HCT116 (cell line): ENCODE measurements at regions not wholly inside any gene's neighbourhood (a gene's known extent, or its start where the extent isn't known, plus 50 kb on each side); places are given as distances from the start of the nearest gene placed in this dataset.

ENCODE experiments used
- ATAC-seq: fragments of 200-7000 bp; cut with Tn5 transposase; 2 replicates; pipeline ENCODE4 v1.9.1; 2020; ENCODE audit warnings: mild to moderate bottlenecking, moderate library complexity
- BruUV-seq: library from RNA; stranded (reverse); fragments of 400-500 nt; replicated peaks from 2 replicates; lab custom pipeline; 2021; lab: Mats Ljungman, UMichigan
- CTCF ChIA-PET: fragments of 300-600 bp; sonication (Branson Sonifier 250); formaldehyde crosslinking; loops from one replicate; lab custom pipeline; 2021; ENCODE audit warnings: antibody characterized with exemption; lab: Charles Lee
- POLR2A ChIA-PET: fragments of 300-600, 350-600 bp; sonication (Branson Sonifier 250); formaldehyde crosslinking; loops from one replicate; lab custom pipeline; 2021; ENCODE audit warnings: antibody characterized with exemption; lab: Charles Lee
- RAD21 ChIA-PET, 2 experiments: fragments of 300-600 bp; sonication (Branson Sonifier 250); formaldehyde crosslinking; loops; one replicate each; lab custom pipeline; 2023; ENCODE audit warnings: low total read pairs in 2 of 2; ENCODE audit not compliant: uncharacterized antibody in 2 of 2, unreplicated experiment in 2 of 2, low non-redundant PET in 1 of 2; lab: Charles Lee
- DNase-seq: peaks from one replicate; pipeline ENCODE4 v3.0.0-alpha.2; 2010; ENCODE audit warnings: low read depth, low spot score
- H2AFZ ChIP-seq: fragments of 200-600 bp; shearing (Covaris generic), sonication (generic); 2 replicates; pipeline ENCODE4 v1.6.1; 2017; ENCODE audit warnings: low read depth, mixed run types, mixed read lengths, antibody characterized with exemption, low read length; ENCODE audit not compliant: poor library complexity, severe bottlenecking
- H3K27ac ChIP-seq: 2 replicates; pipeline ENCODE4 v1.5.1; 2012; ENCODE audit warnings: low read depth, low read length
- H3K27me3 ChIP-seq: fragments of 200-600 bp; sonication (generic); 2 replicates; pipeline ENCODE4 v1.6.1; 2016; ENCODE audit warnings: mixed run types, low read length, mixed read lengths; ENCODE audit not compliant: insufficient read depth
- H3K36me3 ChIP-seq, 2 experiments: fragments of 200-500 bp in 1 of 2; fragments of 200-600 bp in 1 of 2; sonication (Bioruptor generic) in 1 of 2; sonication (generic) in 1 of 2; 2 replicates each; pipeline versions ENCODE4 v1.5.1 to v1.6.1; 2014 to 2016; ENCODE audit warnings: low read length in 2 of 2, inconsistent platforms in 1 of 2, mixed read lengths in 1 of 2, mixed run types in 1 of 2; ENCODE audit not compliant: insufficient read depth in 2 of 2, control insufficient read depth in 1 of 2
- H3K4me1 ChIP-seq, 2 experiments: fragments of 200-600 bp in 1 of 2; sonication (generic) in 1 of 2; 2 replicates each; pipeline versions ENCODE4 v1.5.1 to v1.6.1; 2012 to 2017; ENCODE audit warnings: low read length in 2 of 2, inconsistent platforms in 1 of 2, mild to moderate bottlenecking in 1 of 2, mixed read lengths in 1 of 2, mixed run types in 1 of 2, moderate library complexity in 1 of 2; ENCODE audit not compliant: insufficient read depth in 2 of 2, control insufficient read depth in 1 of 2
- H3K4me2 ChIP-seq: fragments of 200-600 bp; sonication (generic); 2 replicates; pipeline ENCODE4 v1.6.1; 2017; ENCODE audit warnings: mixed run types, low read length, mixed read lengths
- H3K4me3 ChIP-seq, 2 experiments: fragments of 200-600 bp in 1 of 2; sonication (generic) in 1 of 2; replicated peaks in 1 of 2; 2 replicates each; pipeline ENCODE4 v1.5.1; 2011 to 2016; ENCODE audit warnings: low read length in 2 of 2, control low read depth in 1 of 2, low read depth in 1 of 2, mild to moderate bottlenecking in 1 of 2, mixed read lengths in 1 of 2, mixed run types in 1 of 2
- H3K79me2 ChIP-seq: fragments of 200-600 bp; sonication (generic); 2 replicates; pipeline ENCODE4 v1.6.1; 2017; ENCODE audit warnings: mild to moderate bottlenecking, mixed run types, low read length, moderate library complexity, mixed read lengths; ENCODE audit not compliant: insufficient read depth
- H3K9ac ChIP-seq: fragments of 200-600 bp; sonication (generic); 2 replicates; pipeline ENCODE4 v1.6.1; 2016; ENCODE audit warnings: low read length, mixed read lengths
- H3K9me2 ChIP-seq: fragments of 200-600 bp; sonication (generic), shearing (Covaris generic); 2 replicates; pipeline ENCODE4 v1.6.1; 2017; ENCODE audit warnings: mixed run types, mild to moderate bottlenecking, moderate library complexity; ENCODE audit not compliant: insufficient read depth
- H3K9me3 ChIP-seq, 2 experiments: fragments of 200-500 bp in 1 of 2; fragments of 200-600 bp in 1 of 2; sonication (Bioruptor generic) in 1 of 2; sonication (generic) in 1 of 2; 2 replicates each; pipeline ENCODE4 v1.6.1; 2014 to 2017; ENCODE audit warnings: low read length in 2 of 2, mixed read lengths in 2 of 2, inconsistent platforms in 1 of 2, low read depth in 1 of 2, mild to moderate bottlenecking in 1 of 2, mixed run types in 1 of 2, moderate library complexity in 1 of 2; ENCODE audit not compliant: control insufficient read depth in 1 of 2, insufficient read depth in 1 of 2
- H4K20me1 ChIP-seq: fragments of 200-600 bp; sonication (generic), shearing (Covaris generic); 2 replicates; pipeline ENCODE4 v1.6.1; 2017; ENCODE audit warnings: mixed run types, mild to moderate bottlenecking, moderate library complexity; ENCODE audit not compliant: insufficient read depth
- ATF3 ChIP-seq: IDR thresholded peaks from 2 replicates; pipeline ENCODE4 v1.6.1; 2012
- CEBPB ChIP-seq: IDR thresholded peaks from 2 replicates; pipeline ENCODE4 v1.6.1; 2012; ENCODE audit warnings: low read depth
- EGR1 ChIP-seq: IDR thresholded peaks from 2 replicates; pipeline ENCODE4 v1.6.1; 2012; ENCODE audit warnings: low read depth
- ELF1 ChIP-seq: IDR thresholded peaks from 2 replicates; pipeline ENCODE4 v1.6.1; 2012; ENCODE audit warnings: low read depth, borderline replicate concordance
- EZH2 ChIP-seq: fragments of 200-600 bp; sonication (generic); IDR thresholded peaks from 2 replicates; pipeline ENCODE4 v1.6.1; 2017; ENCODE audit warnings: antibody characterized with exemption, mixed run types
- EZH2phosphoT487 ChIP-seq: fragments of 200-600 bp; IDR thresholded peaks from 2 replicates; pipeline ENCODE4 v1.6.1; 2018; ENCODE audit warnings: antibody characterized with exemption, borderline replicate concordance
- FOSL1 ChIP-seq: IDR thresholded peaks from 2 replicates; pipeline ENCODE4 v1.6.1; 2012; ENCODE audit warnings: low read depth
- JUND ChIP-seq: IDR thresholded peaks from 2 replicates; pipeline ENCODE4 v1.6.1; 2012
- MAX ChIP-seq: IDR thresholded peaks from 2 replicates; pipeline ENCODE4 v1.6.1; 2012
- POLR2A ChIP-seq: IDR thresholded peaks from 2 replicates; pipeline ENCODE4 v1.7.0; 2011; ENCODE audit warnings: borderline replicate concordance; ENCODE audit not compliant: insufficient read depth, insufficient read length; ENCODE audit errors: extremely low read depth
- POLR2AphosphoS5 ChIP-seq: IDR thresholded peaks from 2 replicates; pipeline ENCODE4 v1.6.1; 2011; ENCODE audit warnings: mild to moderate bottlenecking, low read depth, low read length, moderate library complexity
- RAD21 ChIP-seq: IDR thresholded peaks from 2 replicates; pipeline ENCODE4 v1.6.1; 2012; ENCODE audit warnings: low read depth, mild to moderate bottlenecking
- REST ChIP-seq: IDR thresholded peaks from 2 replicates; pipeline ENCODE4 v1.6.1; 2012; ENCODE audit warnings: low read depth
- SP1 ChIP-seq: IDR thresholded peaks from 2 replicates; pipeline ENCODE4 v1.6.1; 2012; ENCODE audit warnings: low read depth
- SRF ChIP-seq: IDR thresholded peaks from 2 replicates; pipeline ENCODE4 v1.6.1; 2012; ENCODE audit warnings: low read depth
- YY1 ChIP-seq: IDR thresholded peaks from 2 replicates; pipeline ENCODE4 v1.6.1; 2011; ENCODE audit warnings: low read length, low read depth, moderate library complexity, mild to moderate bottlenecking; ENCODE audit not compliant: insufficient replicate concordance; ENCODE audit errors: extremely low read depth
- ZBTB33 ChIP-seq: IDR thresholded peaks from 2 replicates; pipeline ENCODE4 v1.6.1; 2011; ENCODE audit warnings: mild to moderate bottlenecking, low read length, moderate library complexity; ENCODE audit not compliant: insufficient replicate concordance; ENCODE audit errors: extremely low read depth
- ZFX ChIP-seq: fragments of 450-650 bp; IDR thresholded peaks from 2 replicates; pipeline ENCODE4 v1.6.1; 2017
- ZNF274 ChIP-seq: fragments of 200-500 bp; sonication (Bioruptor generic); IDR thresholded peaks from 2 replicates; pipeline ENCODE4 v1.6.1; 2014; ENCODE audit warnings: mild to moderate bottlenecking, low read depth, low read length, inconsistent platforms
- intact Hi-C: fragments of 100-400 bp; cut with micrococcal nuclease; formaldehyde crosslinking; loops from 2 replicates; pipeline ENCODE4 v1.10.0; 2022
- TF ChIP-seq, protein P1 (sequence below), 3 experiments: fragments of 200-600 bp in 1 of 3; sonication (generic) in 1 of 3; IDR thresholded peaks in 2 of 3; conservative IDR thresholded peaks in 1 of 3; 2 replicates each; pipeline ENCODE4 v1.5.1; 2012 to 2017; ENCODE audit warnings: low read depth in 2 of 3, low read length in 2 of 3, antibody characterized with exemption in 1 of 3, borderline replicate concordance in 1 of 3, control low read depth in 1 of 3, mild to moderate bottlenecking in 1 of 3, mixed read lengths in 1 of 3, mixed run types in 1 of 3, moderate library complexity in 1 of 3; ENCODE audit not compliant: insufficient read depth in 1 of 3

DNA sequence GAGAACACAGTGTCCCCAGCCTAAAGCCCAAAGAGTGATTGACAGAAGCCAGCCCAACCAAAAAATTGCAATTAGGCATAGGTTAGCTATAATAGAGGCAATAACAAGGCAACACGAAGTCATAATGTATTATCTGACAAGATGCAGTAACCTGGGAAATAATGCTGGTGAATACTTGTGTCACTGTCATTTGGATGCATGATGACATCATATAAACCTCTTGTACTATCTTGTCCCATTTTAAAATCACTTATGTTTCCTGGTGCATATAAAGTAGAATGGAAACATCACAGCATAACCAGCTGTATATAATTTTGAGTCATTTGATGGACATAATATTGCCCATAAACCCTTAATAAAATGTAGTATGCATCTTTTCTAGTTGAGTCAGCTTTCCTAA is 1138.3 kb upstream of the LRRTM3 start (continued):
- TF ChIP-seq ZBTB33: no peak
- TF ChIP-seq FOSL1: no peak
- no peak for TF ChIP-seq ZFX
- no peak for TF ChIP-seq JUND
- no peak for TF ChIP-seq REST
- TF ChIP-seq YY1: no peak
- no peak for TF ChIP-seq POLR2A

DNA sequence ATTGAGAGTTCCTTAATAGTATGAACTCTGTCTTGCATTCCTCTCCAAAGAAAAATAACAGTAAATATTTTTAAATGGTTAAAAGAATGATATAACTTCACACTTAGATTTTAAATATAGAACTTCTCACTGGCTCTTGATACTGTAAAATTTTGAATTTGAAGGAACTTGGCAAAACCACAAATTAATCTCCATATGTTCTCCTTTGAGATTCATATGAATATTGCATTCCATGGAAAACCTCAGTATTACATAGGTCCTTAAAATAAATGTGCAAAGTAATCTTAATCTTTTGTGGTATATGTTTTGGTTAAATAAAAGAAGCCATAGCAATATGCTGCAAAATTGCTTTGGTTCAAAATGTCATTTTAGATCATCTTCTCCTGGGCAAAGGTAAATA is 1137.6 kb upstream of the LRRTM3 start:
- CTCF ChIA-PET: no interaction called here
- POLR2A ChIA-PET: no interaction called here
- TF ChIP-seq SRF: no peak
- no peak for TF ChIP-seq ELF1
- no peak for TF ChIP-seq YY1
- no peak for TF ChIP-seq ZNF274
- TF ChIP-seq FOSL1: no peak
- no peak for TF ChIP-seq ATF3
- no peak for TF ChIP-seq ZFX
- TF ChIP-seq MAX: no peak
- TF ChIP-seq POLR2AphosphoS5: no peak
- no peak for TF ChIP-seq SP1
- no peak for TF ChIP-seq CEBPB
- no peak for TF ChIP-seq EZH2phosphoT487
- no peak for TF ChIP-seq EGR1
- TF ChIP-seq, protein P1, sequence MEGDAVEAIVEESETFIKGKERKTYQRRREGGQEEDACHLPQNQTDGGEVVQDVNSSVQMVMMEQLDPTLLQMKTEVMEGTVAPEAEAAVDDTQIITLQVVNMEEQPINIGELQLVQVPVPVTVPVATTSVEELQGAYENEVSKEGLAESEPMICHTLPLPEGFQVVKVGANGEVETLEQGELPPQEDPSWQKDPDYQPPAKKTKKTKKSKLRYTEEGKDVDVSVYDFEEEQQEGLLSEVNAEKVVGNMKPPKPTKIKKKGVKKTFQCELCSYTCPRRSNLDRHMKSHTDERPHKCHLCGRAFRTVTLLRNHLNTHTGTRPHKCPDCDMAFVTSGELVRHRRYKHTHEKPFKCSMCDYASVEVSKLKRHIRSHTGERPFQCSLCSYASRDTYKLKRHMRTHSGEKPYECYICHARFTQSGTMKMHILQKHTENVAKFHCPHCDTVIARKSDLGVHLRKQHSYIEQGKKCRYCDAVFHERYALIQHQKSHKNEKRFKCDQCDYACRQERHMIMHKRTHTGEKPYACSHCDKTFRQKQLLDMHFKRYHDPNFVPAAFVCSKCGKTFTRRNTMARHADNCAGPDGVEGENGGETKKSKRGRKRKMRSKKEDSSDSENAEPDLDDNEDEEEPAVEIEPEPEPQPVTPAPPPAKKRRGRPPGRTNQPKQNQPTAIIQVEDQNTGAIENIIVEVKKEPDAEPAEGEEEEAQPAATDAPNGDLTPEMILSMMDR (IDR thresholded peaks at IDR 0.05 in 2 of 3, conservative IDR thresholded peaks at IDR 0.05 in 1 of 3; ENCODE audit: borderline replicate concordance in 1 of 3, insufficient read depth in 1 of 3, low read depth in 2 of 3, low read length in 2 of 3): no peak
- no peak for TF ChIP-seq JUND
- no peak for TF ChIP-seq RAD21
- no peak for TF ChIP-seq EZH2

More for the DNA sequence above, 1137.6 kb upstream of the LRRTM3 start:
- RAD21 ChIA-PET: no interaction called here
- H3K4me2 ChIP-seq: no peak overlapping the region
- no TSS peak for BruUV-seq
- no peaks in the 10 kb centered on the region for H3K9me3 ChIP-seq
- no peak overlapping the region for H3K27ac ChIP-seq
- no peaks in the 10 kb centered on the region for H3K79me2 ChIP-seq
- no peak overlapping the region for H3K9ac ChIP-seq
- intact Hi-C loops: no loop called here
- no peak overlapping the region for H3K4me3 ChIP-seq
- no peaks in the 10 kb centered on the region for H3K9me2 ChIP-seq
- H2AFZ ChIP-seq: no peak overlapping the region
- H4K20me1 ChIP-seq: no peaks in the 10 kb centered on the region
- H3K27me3 ChIP-seq: no peaks in the 10 kb centered on the region
- DNase-seq (no peak), ATAC-seq (no peak)
- no peaks in the 10 kb centered on the region for H3K4me1 ChIP-seq
- no peaks in the 10 kb centered on the region for H3K36me3 ChIP-seq
